Ovary (tissue), 3 donors: ENCODE measurements at regions not wholly inside any gene's neighbourhood (a gene's known extent, or its start where the extent isn't known, plus 50 kb on each side); places are given as distances from the start of the nearest gene placed in this dataset.

Source experiments
- CTCF ChIP-seq, 3 donors: fragments of 450-650 bp in 2 of 3; fragments of 200-600 bp in 1 of 3; IDR thresholded peaks; one replicate each; pipeline versions ENCODE4 v1.5.1 to v1.8.0; 2016 to 2022; ENCODE audit warnings: antibody characterized with exemption in 3 of 3, mild to moderate bottlenecking in 1 of 3
- EP300 ChIP-seq: sonication (generic); formaldehyde crosslinking; IDR thresholded peaks from one replicate; pipeline ENCODE4 v1.6.1; 2017; ENCODE audit warnings: antibody characterized with exemption
- POLR2A ChIP-seq: fragments of 450-650 bp; IDR thresholded peaks from one replicate; pipeline ENCODE4 v1.6.1; 2017; ENCODE audit warnings: antibody characterized with exemption, mild to moderate bottlenecking, moderate library complexity
- donor health status: DM: no; HTN: no; CAD: no.

DNA sequence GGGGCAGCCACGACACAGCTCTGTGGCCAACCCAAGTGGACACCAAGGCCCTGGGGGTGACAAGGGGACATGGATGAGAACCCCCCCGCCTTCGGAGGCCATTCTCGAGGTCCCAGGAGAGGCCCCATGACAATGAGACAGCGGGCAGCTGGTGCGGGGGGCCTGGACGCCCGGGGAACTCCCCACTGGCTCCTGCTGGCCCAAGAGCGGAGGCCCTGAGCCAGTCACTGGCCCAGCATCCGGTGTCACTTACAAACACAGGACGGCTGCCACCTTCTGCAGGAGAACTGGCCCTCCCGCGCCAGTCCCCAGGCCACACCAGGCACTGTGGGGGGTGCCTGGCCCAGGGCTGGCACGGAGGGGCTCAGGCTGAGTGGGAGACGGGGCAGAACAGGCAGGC, 51.4 kb downstream of the NCOR2 start:
- no peak for TF ChIP-seq CTCF (IDR thresholded peaks at IDR 0.05)
- no peak for TF ChIP-seq POLR2A
- no peak for TF ChIP-seq EP300
